GM12878 (cell line): ENCODE measurements at regions not wholly inside any gene's neighbourhood (a gene's known extent, or its start where the extent isn't known, plus 50 kb on each side); places are given as distances from the start of the nearest gene placed in this dataset.

Experiments used
- ATAC-seq: fragments of 200-7000 bp; cut with Tn5 transposase; 3 replicates; pipeline ENCODE4 v1.9.1; 2020; ENCODE audit warnings: mild to moderate bottlenecking, moderate library complexity
- BruUV-seq: library from RNA; stranded (reverse); fragments of 400-500 nt; replicated peaks from 2 replicates; lab custom pipeline; 2021; lab: Mats Ljungman, UMichigan
- CTCF ChIA-PET: fragments of 300-600 bp; sonication (Branson Sonifier 250); formaldehyde crosslinking; extraction: SDS; loops from one replicate; lab custom pipeline; 2021; ENCODE audit warnings: inconsistent platforms; lab: Yijun Ruan, JAX
- POLR2A ChIA-PET: fragments of 350-600 bp; formaldehyde crosslinking; extraction: SDS; loops from one replicate; lab custom pipeline; 2021; ENCODE audit warnings: inconsistent platforms; lab: Charles Lee
- RAD21 ChIA-PET: fragments of 300-600 bp; sonication (Branson Sonifier 250); formaldehyde crosslinking; loops from one replicate; lab custom pipeline; 2023; ENCODE audit warnings: antibody characterized with exemption; ENCODE audit not compliant: unreplicated experiment; lab: Charles Lee
- SMC1A ChIA-PET: fragments of 300-600 bp; sonication (Branson Sonifier 250); formaldehyde crosslinking; loops from one replicate; lab custom pipeline; 2023; ENCODE audit not compliant: unreplicated experiment, uncharacterized antibody; lab: Charles Lee
- DNase-seq: peaks from one replicate; pipeline ENCODE4 v3.0.0-alpha.2; 2011; ENCODE audit warnings: low read depth, low spot score
- FAIRE-seq: peaks from 3 replicates; lab custom pipeline; 2011; peaks lifted over from hg19 to GRCh38; lab: Jason Lieb, UNC
- H2AFZ ChIP-seq: 2 replicates; pipeline ENCODE4 v1.6.0; 2011; ENCODE audit warnings: low read depth, low read length, control low read depth; ENCODE audit not compliant: control insufficient read depth
- H3K27ac ChIP-seq: 2 replicates; pipeline ENCODE4 v1.5.1; 2011; ENCODE audit warnings: control low read depth; ENCODE audit not compliant: control insufficient read depth, insufficient read depth
- H3K27me3 ChIP-seq, 2 experiments: replicated peaks in 1 of 2; 2 replicates each; pipeline versions ENCODE4 v1.6.0 to v1.6.1; 2011; ENCODE audit warnings: low read length in 1 of 2; ENCODE audit not compliant: control insufficient read depth in 2 of 2, insufficient read depth in 2 of 2
- H3K36me3 ChIP-seq, 2 experiments: 2 replicates each; pipeline ENCODE4 v1.5.1; 2011; ENCODE audit warnings: low read length in 1 of 2; ENCODE audit not compliant: control insufficient read depth in 2 of 2, insufficient read depth in 2 of 2
- H3K4me1 ChIP-seq: 2 replicates; pipeline ENCODE4 v1.6.1; 2011; ENCODE audit warnings: mild to moderate bottlenecking, low read length, moderate library complexity, mixed read lengths; ENCODE audit not compliant: control insufficient read depth, insufficient read depth
- H3K4me2 ChIP-seq: 2 replicates; pipeline ENCODE4 v1.6.0; 2011; ENCODE audit warnings: control low read depth; ENCODE audit not compliant: control insufficient read depth, insufficient read depth
- H3K4me3 ChIP-seq: fragments of 200-600 bp; sonication (generic); 2 replicates; pipeline ENCODE4 v1.5.1; 2016
- H3K79me2 ChIP-seq: 2 replicates; pipeline ENCODE4 v1.6.0; 2011; ENCODE audit warnings: low read length; ENCODE audit not compliant: control insufficient read depth, insufficient read depth
- H3K9ac ChIP-seq: 2 replicates; pipeline ENCODE4 v1.8.0; 2011; ENCODE audit warnings: low read length, control low read depth, mixed read lengths; ENCODE audit not compliant: control insufficient read depth, insufficient read depth
- H3K9me3 ChIP-seq: replicated peaks from 3 replicates; pipeline ENCODE4 v1.5.1; 2011; ENCODE audit warnings: mild to moderate bottlenecking, low read length; ENCODE audit not compliant: control insufficient read depth, insufficient read depth
- H4K20me1 ChIP-seq: 2 replicates; pipeline ENCODE4 v1.6.0; 2011; ENCODE audit not compliant: control insufficient read depth, insufficient read depth
- CREB1 ChIP-seq: IDR thresholded peaks from 2 replicates; pipeline ENCODE4 v1.6.1; 2012; ENCODE audit warnings: low read depth, mild to moderate bottlenecking, inconsistent platforms
- DPF2 ChIP-seq: fragments of 450-650 bp; IDR thresholded peaks from 2 replicates; pipeline ENCODE4 v1.6.1; 2017; ENCODE audit warnings: mild to moderate bottlenecking
- EGR1 ChIP-seq, 2 experiments: IDR thresholded peaks; 1 replicate in 1 of 2; 2 replicates in 1 of 2; pipeline ENCODE4 v1.6.1; 2011 to 2012; ENCODE audit warnings: low read depth in 2 of 2, low read length in 2 of 2, borderline replicate concordance in 1 of 2, mild to moderate bottlenecking in 1 of 2, moderate library complexity in 1 of 2
- FOS ChIP-seq: IDR thresholded peaks from 3 replicates; pipeline ENCODE4 v1.6.1; 2011; ENCODE audit warnings: borderline replicate concordance; ENCODE audit not compliant: insufficient read length; ENCODE audit errors: extremely low read depth
- KAT2A ChIP-seq: conservative IDR thresholded peaks from 2 replicates; pipeline ENCODE4 v1.6.1; 2011; ENCODE audit warnings: low read depth, low read length; ENCODE audit not compliant: control insufficient read depth
- SIX5 ChIP-seq: IDR thresholded peaks from 2 replicates; pipeline ENCODE4 v1.6.1; 2011; ENCODE audit warnings: mild to moderate bottlenecking, low read depth, low read length, moderate library complexity; ENCODE audit not compliant: severe bottlenecking
- SUPT20H ChIP-seq: IDR thresholded peaks from 2 replicates; pipeline ENCODE4 v1.6.1; 2011; ENCODE audit warnings: low read depth, mild to moderate bottlenecking, low read length, moderate library complexity, borderline replicate concordance; ENCODE audit not compliant: control insufficient read depth
- WGBS: methylation state at CpG from one replicate; pipeline ENCODE4 v1.1.6; 2016; ENCODE audit warnings: low lambda C conversion rate; ENCODE audit not compliant: insufficient replicate concordance, insufficient coverage; ENCODE audit errors: missing lambda C conversion rate; 5-methylcytosine and 5-hydroxymethylcytosine counted together
- in situ Hi-C: fragments of 300-500 bp; cut with MboI; formaldehyde crosslinking; loops from 9 replicates; pipeline ENCODE4 v1.14.3; 2018; ENCODE audit warnings: mixed read lengths
- intact Hi-C: fragments of 100-400 bp; cut with micrococcal nuclease; formaldehyde crosslinking; loops from one replicate; pipeline ENCODE4 v1.14.2; 2022; ENCODE audit not compliant: unreplicated experiment
- TF ChIP-seq, protein P1 (sequence below): fragments of 450-650 bp; IDR thresholded peaks from 2 replicates; pipeline ENCODE4 v1.6.1; 2016; ENCODE audit warnings: mild to moderate bottlenecking

DNA sequence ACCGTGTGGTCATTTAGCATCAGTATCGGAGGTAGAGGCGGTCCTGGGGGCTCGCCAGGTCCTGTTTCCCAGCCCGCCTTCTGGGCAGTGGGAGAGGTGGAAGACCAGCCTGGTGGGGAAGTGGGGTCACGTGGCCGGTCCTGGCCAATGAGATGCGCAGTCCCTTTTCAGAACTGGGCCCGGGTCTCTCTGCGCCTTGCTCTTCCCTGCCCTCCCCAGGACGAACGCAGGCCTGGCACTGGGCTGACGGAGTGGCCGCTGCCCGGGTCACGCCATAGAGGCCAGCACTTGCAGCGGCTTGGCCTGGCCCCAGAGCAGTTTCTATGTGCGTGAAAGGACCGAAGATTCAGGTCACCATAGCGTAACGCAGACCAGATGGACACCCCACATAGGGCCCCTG lies 97.6 kb downstream of the OLFM1 start:
- Histone ChIP-seq H3K4me2 (no peak overlapping the region), H4K20me1 (no peaks in the 10 kb centered on the region), H3K4me1 (no peaks in the 10 kb centered on the region), H3K79me2 (no peaks in the 10 kb centered on the region), H3K9ac (no peak overlapping the region), H3K36me3 (no peaks in the 10 kb centered on the region), H3K27ac (no peak overlapping the region), H3K27me3 (no peaks in the 10 kb centered on the region; a peak in 1 of 4 replicates), H2AFZ (no peak overlapping the region), H3K9me3 (no peaks in the 10 kb centered on the region), H3K4me3 (no peak overlapping the region)
- WGBS = 49% methylated on average over 21 of the region's 21 CpGs
- SMC1A ChIA-PET = no interaction called here
- TF ChIP-seq FOS (no peak), DPF2 (no peak), KAT2A (no peak), SUPT20H (no peak), SIX5 (no peak), EGR1 (IDR thresholded peaks at IDR 0.05; ENCODE audit: borderline replicate concordance in 1 of 2, low read depth in 2 of 2, low read length in 2 of 2) (no peak), CREB1 (no peak)
- TF ChIP-seq, protein P1, sequence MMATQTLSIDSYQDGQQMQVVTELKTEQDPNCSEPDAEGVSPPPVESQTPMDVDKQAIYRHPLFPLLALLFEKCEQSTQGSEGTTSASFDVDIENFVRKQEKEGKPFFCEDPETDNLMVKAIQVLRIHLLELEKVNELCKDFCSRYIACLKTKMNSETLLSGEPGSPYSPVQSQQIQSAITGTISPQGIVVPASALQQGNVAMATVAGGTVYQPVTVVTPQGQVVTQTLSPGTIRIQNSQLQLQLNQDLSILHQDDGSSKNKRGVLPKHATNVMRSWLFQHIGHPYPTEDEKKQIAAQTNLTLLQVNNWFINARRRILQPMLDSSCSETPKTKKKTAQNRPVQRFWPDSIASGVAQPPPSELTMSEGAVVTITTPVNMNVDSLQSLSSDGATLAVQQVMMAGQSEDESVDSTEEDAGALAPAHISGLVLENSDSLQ = no peak
- ATAC-seq (no peak), DNase-seq (no peak), FAIRE-seq (no peak)
- in situ Hi-C loops = no loop called here
- BruUV-seq = no TSS peak
- RAD21 ChIA-PET = no interaction called here
- CTCF ChIA-PET = no interaction called here
- intact Hi-C loops = no loop called here
- POLR2A ChIA-PET = no interaction called here
